CD14-positive monocyte (primary cell): ENCODE measurements at regions not wholly inside any gene's neighbourhood (a gene's known extent, or its start where the extent isn't known, plus 50 kb on each side); places are given as distances from the start of the nearest gene placed in this dataset.

Experiments
- DNase-seq, 3 donors: peaks; one replicate each; pipeline ENCODE4 v3.0.0-alpha.2; 2011 to 2022
- H2AFZ ChIP-seq: 2 replicates; pipeline ENCODE4 v1.6.0; 2012; ENCODE audit warnings: mild to moderate bottlenecking, low read depth, low read length, inconsistent platforms; ENCODE audit not compliant: insufficient read depth, poor library complexity, severe bottlenecking
- H3K27ac ChIP-seq, 2 donors: 1 replicate in 1 of 2; 2 replicates in 1 of 2; pipeline ENCODE4 v1.5.1; 2012 to 2013; ENCODE audit warnings: low read length in 2 of 2, control low read depth in 1 of 2, inconsistent platforms in 1 of 2, low read depth in 1 of 2, mild to moderate bottlenecking in 1 of 2
- H3K27me3 ChIP-seq, 2 donors: one replicate each; pipeline versions ENCODE4 v1.6.0 to v1.6.1; 2011 to 2013; ENCODE audit warnings: low read length in 2 of 2; ENCODE audit not compliant: control insufficient read depth in 2 of 2, insufficient read depth in 2 of 2
- H3K36me3 ChIP-seq, 2 donors: replicated peaks in 1 of 2; 1 replicate in 1 of 2; 2 replicates in 1 of 2; pipeline versions ENCODE4 v1.5.1 to v1.6.1; 2012 to 2013; ENCODE audit warnings: low read length in 2 of 2, control low read depth in 1 of 2, inconsistent platforms in 1 of 2, mild to moderate bottlenecking in 1 of 2; ENCODE audit not compliant: insufficient read depth in 2 of 2, control insufficient read depth in 1 of 2
- H3K4me1 ChIP-seq, 2 donors: 1 replicate in 1 of 2; 2 replicates in 1 of 2; pipeline versions ENCODE4 v1.5.1 to v1.6.1; 2012 to 2013; ENCODE audit warnings: low read length in 2 of 2, control low read depth in 1 of 2, inconsistent platforms in 1 of 2, mild to moderate bottlenecking in 1 of 2, moderate library complexity in 1 of 2; ENCODE audit not compliant: insufficient read depth in 2 of 2, control insufficient read depth in 1 of 2
- H3K4me2 ChIP-seq: replicated peaks from 2 replicates; pipeline ENCODE3; 2012; ENCODE audit warnings: low read length, moderate library complexity, mild to moderate bottlenecking; ENCODE audit not compliant: poor library complexity, severe bottlenecking; ENCODE audit errors: extremely low read depth
- H3K4me3 ChIP-seq, 3 experiments: fragments of 200-600 bp in 1 of 3; sonication (generic) in 1 of 3; replicated peaks in 1 of 3; 1 replicate in 2 of 3; 2 replicates in 1 of 3; pipeline ENCODE4 v1.5.1; 2011 to 2013; ENCODE audit warnings: low read length in 3 of 3, mild to moderate bottlenecking in 3 of 3, control low read depth in 2 of 3, low read depth in 2 of 3, inconsistent platforms in 1 of 3, moderate library complexity in 1 of 3
- H3K79me2 ChIP-seq: 2 replicates; pipeline ENCODE4 v1.6.0; 2012; ENCODE audit warnings: mild to moderate bottlenecking, control low read depth, inconsistent platforms, low read length, moderate library complexity; ENCODE audit not compliant: insufficient read depth
- H3K9ac ChIP-seq: 2 replicates; pipeline ENCODE4 v1.6.0; 2017; ENCODE audit warnings: low read length, mild to moderate bottlenecking; ENCODE audit not compliant: insufficient read depth, poor library complexity, severe bottlenecking
- H3K9me3 ChIP-seq, 2 donors: replicated peaks in 1 of 2; 1 replicate in 1 of 2; 2 replicates in 1 of 2; pipeline versions ENCODE4 v1.5.1 to v1.6.1; 2012 to 2013; ENCODE audit warnings: low read length in 2 of 2, control low read depth in 1 of 2; ENCODE audit not compliant: control insufficient read depth in 1 of 2, insufficient read depth in 1 of 2
- H4K20me1 ChIP-seq: 2 replicates; pipeline ENCODE4 v1.6.0; 2012; ENCODE audit warnings: mild to moderate bottlenecking, low read length, control low read depth, moderate library complexity; ENCODE audit not compliant: insufficient read depth
- H3K27ac Mint-ChIP-seq, 7 donors: one replicate each; pipeline ENCODE4 v1.8.0; 2020; ENCODE audit warnings: mild to moderate bottlenecking in 7 of 7, mixed read lengths in 7 of 7, moderate library complexity in 6 of 7, inconsistent platforms in 2 of 7
- H3K27me3 Mint-ChIP-seq, 3 donors: one replicate each; pipeline ENCODE4 v1.8.0; 2021 to 2022; ENCODE audit warnings: low read depth in 3 of 3, mild to moderate bottlenecking in 3 of 3, mixed read lengths in 3 of 3, moderate library complexity in 3 of 3, inconsistent platforms in 1 of 3
- H3K36me3 Mint-ChIP-seq, 2 donors: one replicate each; pipeline ENCODE4 v1.8.0; 2020; ENCODE audit warnings: mixed read lengths in 2 of 2, inconsistent platforms in 1 of 2, mild to moderate bottlenecking in 1 of 2
- H3K4me1 Mint-ChIP-seq: one replicate; pipeline ENCODE4 v1.8.0; 2020; ENCODE audit warnings: mild to moderate bottlenecking, mixed read lengths
- H3K4me3 Mint-ChIP-seq, 2 donors: one replicate each; pipeline ENCODE4 v1.8.0; 2020; ENCODE audit warnings: mild to moderate bottlenecking in 2 of 2, mixed read lengths in 2 of 2, moderate library complexity in 1 of 2
- H3K9me3 Mint-ChIP-seq, 7 donors: one replicate each; pipeline ENCODE4 v1.8.0; 2020 to 2022; ENCODE audit warnings: mixed read lengths in 7 of 7, mild to moderate bottlenecking in 6 of 7, moderate library complexity in 6 of 7, inconsistent platforms in 2 of 7
- WGBS: methylation state at CpG from one replicate; pipeline ENCODE4 v1.1.5; 2013; ENCODE audit warnings: missing lambda C conversion rate; ENCODE audit not compliant: insufficient coverage; 5-methylcytosine and 5-hydroxymethylcytosine counted together
- intact Hi-C, 2 donors: fragments of 100-400 bp; cut with micrococcal nuclease; formaldehyde crosslinking; loops; one replicate each; pipeline versions ENCODE4 v1.15.0 to v1.15.1; 2023
- TF ChIP-seq, protein P1 (sequence below): fragments of 200-600 bp; IDR thresholded peaks from one replicate; pipeline ENCODE4 v1.8.0; 2022; ENCODE audit warnings: antibody characterized with exemption, mild to moderate bottlenecking

DNA sequence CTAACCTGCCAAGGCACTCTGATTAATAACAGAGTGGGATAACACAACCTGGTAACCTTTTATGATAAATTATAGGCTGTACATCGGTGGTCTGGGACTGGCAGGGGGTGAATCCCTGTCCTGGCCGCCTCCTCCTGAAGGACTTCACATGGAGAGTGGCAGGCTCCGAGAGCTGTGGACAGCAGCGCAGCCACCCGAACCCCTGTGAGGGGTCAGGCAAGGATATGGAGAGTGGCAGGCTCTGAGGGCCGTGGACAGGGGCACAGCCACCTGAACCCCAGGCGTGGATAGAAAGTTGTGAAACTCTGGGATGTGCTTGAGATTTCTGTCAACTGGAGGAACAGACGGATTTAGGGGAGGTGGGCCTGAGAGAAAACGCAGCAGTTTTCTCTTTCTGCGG is 107.0 kb upstream of the MGMT start:
- H3K36me3 Mint-ChIP-seq, result no peaks in the 10 kb centered on the region
- no peak overlapping the region for H2AFZ ChIP-seq
- peaks cover 0 to 12% of the 10 kb centered on the region in 2 donors for H3K9me3 ChIP-seq
- H3K79me2 ChIP-seq, result no peaks in the 10 kb centered on the region
- no peaks in the 10 kb centered on the region for H3K4me1 ChIP-seq
- intact Hi-C loops, result no loop called here
- WGBS, result 96% methylated on average over 9 of the region's 10 CpGs
- no peaks in the 10 kb centered on the region for H4K20me1 ChIP-seq
- no peaks in the 10 kb centered on the region for H3K36me3 ChIP-seq
- H3K27ac ChIP-seq, result no peak overlapping the region
- no peak overlapping the region for H3K27ac Mint-ChIP-seq
- no peaks in the 10 kb centered on the region for H3K27me3 ChIP-seq
- no peak overlapping the region for H3K4me3 Mint-ChIP-seq
- H3K9me3 Mint-ChIP-seq, result peaks cover 0 to 17% (median 10%) of the 10 kb centered on the region in 7 donors
- no peaks in the 10 kb centered on the region for H3K4me1 Mint-ChIP-seq
- DNase-seq, result no peak
- H3K9ac ChIP-seq, result no peak overlapping the region
- H3K4me3 ChIP-seq, result no peak overlapping the region
- peaks cover 4 to 9% (median 7%) of the 10 kb centered on the region in 3 donors for H3K27me3 Mint-ChIP-seq
- no peak overlapping the region for H3K4me2 ChIP-seq
- TF ChIP-seq, protein P1, sequence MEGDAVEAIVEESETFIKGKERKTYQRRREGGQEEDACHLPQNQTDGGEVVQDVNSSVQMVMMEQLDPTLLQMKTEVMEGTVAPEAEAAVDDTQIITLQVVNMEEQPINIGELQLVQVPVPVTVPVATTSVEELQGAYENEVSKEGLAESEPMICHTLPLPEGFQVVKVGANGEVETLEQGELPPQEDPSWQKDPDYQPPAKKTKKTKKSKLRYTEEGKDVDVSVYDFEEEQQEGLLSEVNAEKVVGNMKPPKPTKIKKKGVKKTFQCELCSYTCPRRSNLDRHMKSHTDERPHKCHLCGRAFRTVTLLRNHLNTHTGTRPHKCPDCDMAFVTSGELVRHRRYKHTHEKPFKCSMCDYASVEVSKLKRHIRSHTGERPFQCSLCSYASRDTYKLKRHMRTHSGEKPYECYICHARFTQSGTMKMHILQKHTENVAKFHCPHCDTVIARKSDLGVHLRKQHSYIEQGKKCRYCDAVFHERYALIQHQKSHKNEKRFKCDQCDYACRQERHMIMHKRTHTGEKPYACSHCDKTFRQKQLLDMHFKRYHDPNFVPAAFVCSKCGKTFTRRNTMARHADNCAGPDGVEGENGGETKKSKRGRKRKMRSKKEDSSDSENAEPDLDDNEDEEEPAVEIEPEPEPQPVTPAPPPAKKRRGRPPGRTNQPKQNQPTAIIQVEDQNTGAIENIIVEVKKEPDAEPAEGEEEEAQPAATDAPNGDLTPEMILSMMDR, result no peak

DNA sequence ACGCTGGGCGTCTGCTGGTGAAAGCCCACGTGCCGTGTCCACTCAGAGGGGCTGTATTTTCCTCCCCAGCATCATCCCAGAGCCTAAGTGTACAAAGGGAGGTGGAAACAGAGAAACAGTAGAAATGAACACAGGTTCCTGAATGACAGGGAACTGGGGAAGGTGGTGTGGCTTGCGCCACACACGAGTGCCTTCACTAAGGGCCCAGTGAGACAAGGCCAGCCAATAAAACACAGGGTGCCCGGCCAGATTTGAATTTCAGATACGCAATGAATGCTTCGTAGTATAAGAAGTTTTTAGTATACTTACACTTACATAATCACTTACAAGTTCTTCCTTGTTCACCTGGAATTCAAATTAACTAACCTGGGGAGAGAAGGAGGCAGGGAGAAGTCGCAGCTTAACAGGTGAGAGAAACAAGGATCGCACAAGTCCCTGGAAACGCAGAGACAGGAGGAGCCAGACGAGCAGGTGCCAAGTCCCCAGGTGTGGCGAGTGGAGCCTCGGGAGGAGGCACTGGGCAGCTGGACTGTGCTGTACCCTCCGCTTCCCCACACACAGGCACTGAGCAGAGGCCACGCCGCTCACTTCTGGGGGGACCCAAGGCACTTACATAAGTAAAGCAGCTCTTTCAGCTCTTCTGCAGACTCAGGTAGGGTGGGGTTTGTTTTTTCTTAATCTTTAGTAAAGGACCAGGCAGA is 105.2 kb upstream of the MGMT start:
- Mint-ChIP-seq H3K4me3 (no peak overlapping the region), H3K4me1 (no peaks in the 10 kb centered on the region), H3K36me3 (no peaks in the 10 kb centered on the region), H3K27ac (no peak overlapping the region), H3K9me3 (peaks cover 0 to 7% (median 4%) of the 10 kb centered on the region in 7 donors), H3K27me3 (peaks cover 4 to 9% (median 7%) of the 10 kb centered on the region in 3 donors)
- no peaks in the 10 kb centered on the region for H3K36me3 ChIP-seq
- H3K4me2 ChIP-seq, result no peak overlapping the region
- H3K79me2 ChIP-seq, result no peaks in the 10 kb centered on the region
- no peaks in the 10 kb centered on the region for H3K4me1 ChIP-seq
- no peak for DNase-seq
- no peaks in the 10 kb centered on the region for H3K27me3 ChIP-seq
- H2AFZ ChIP-seq, result no peak overlapping the region
- H3K4me3 ChIP-seq, result no peak overlapping the region
- WGBS, result 89% methylated on average over 7 of the region's 18 CpGs
- no peak overlapping the region for H3K27ac ChIP-seq
- TF ChIP-seq, protein P1, result no peak
- H3K9ac ChIP-seq, result no peak overlapping the region
- H4K20me1 ChIP-seq, result no peaks in the 10 kb centered on the region
- peaks cover 0 to 3% of the 10 kb centered on the region in 2 donors for H3K9me3 ChIP-seq
- intact Hi-C loops, result no loop called here
